ENCODE measurements at regions not wholly inside any gene's neighbourhood (a gene's known extent, or its start where the extent isn't known, plus 50 kb on each side); places are given as distances from the start of the nearest gene placed in this dataset.
A peak's percentile ranks its signal among the peaks of the same experiment; 100 is the strongest.

- DNase-seq = no peak
Measured at GRCh38 chr18:67219821-67220220, 296.7 kb downstream of the DSEL start.

GRCh38 chr18:67218556-67218955 lies 298.0 kb downstream of the DSEL start:
- DNase-seq = no peak

- DNase-seq = peak; percentile 44
Measured at GRCh38 chr18:67217551-67218166, 298.9 kb downstream of the DSEL start.

- DNase-seq = no peak
Measured at GRCh38 chr18:67216846-67217245, 299.7 kb downstream of the DSEL start.

- DNase-seq = no peak
Measured at GRCh38 chr18:67215686-67216085, 300.8 kb downstream of the DSEL start.

- no peak for DNase-seq
Measured at GRCh38 chr18:67211646-67212045, 304.9 kb downstream of the DSEL start.

GRCh38 chr18:67200665-67201064 lies 315.9 kb downstream of the DSEL start:
- peak; percentile 16 for DNase-seq

GRCh38 chr18:67199993-67200617 lies 316.4 kb downstream of the DSEL start:
- no peak for DNase-seq

- no peak for DNase-seq
Measured at GRCh38 chr18:67194886-67195285, 321.6 kb downstream of the DSEL start.

- no peak for DNase-seq
Measured at GRCh38 chr18:67192535-67192934, 324.0 kb downstream of the DSEL start.

- DNase-seq = no peak
Measured at GRCh38 chr18:67183398-67183797, 333.1 kb downstream of the DSEL start.

GRCh38 chr18:67179726-67180125 lies 336.8 kb downstream of the DSEL start:
- no peak for DNase-seq

GRCh38 chr18:67159662-67160061 lies 356.9 kb downstream of the DSEL start:
- no peak for DNase-seq

- no peak for DNase-seq
Measured at GRCh38 chr18:67154979-67155378, 361.5 kb downstream of the DSEL start.

- DNase-seq = no peak
Measured at GRCh38 chr18:67151366-67151765, 365.2 kb downstream of the DSEL start.

- no peak for DNase-seq
Measured at GRCh38 chr18:67145586-67146292, 370.8 kb downstream of the DSEL start.

- no peak for DNase-seq
Measured at GRCh38 chr18:67144329-67144728, 372.2 kb downstream of the DSEL start.

- DNase-seq = no peak
Measured at GRCh38 chr18:67143028-67143427, 373.5 kb downstream of the DSEL start.

- DNase-seq = no peak
Measured at GRCh38 chr18:67142604-67143003, 373.9 kb downstream of the DSEL start.

- DNase-seq = no peak
Measured at GRCh38 chr18:67140495-67140894, 376.0 kb downstream of the DSEL start.

GRCh38 chr18:67139899-67140298 lies 376.6 kb downstream of the DSEL start:
- DNase-seq = no peak

GRCh38 chr18:67135981-67136380 lies 380.5 kb downstream of the DSEL start:
- DNase-seq = no peak

GRCh38 chr18:67134911-67135310 lies 381.6 kb downstream of the DSEL start:
- no peak for DNase-seq

GRCh38 chr18:67133669-67134068 lies 382.9 kb downstream of the DSEL start:
- DNase-seq = no peak

Data from right hindlimb (tissue), 1 donor.